Suprapubic skin (tissue), 4 donors: ENCODE measurements at regions not wholly inside any gene's neighbourhood (a gene's known extent, or its start where the extent isn't known, plus 50 kb on each side); places are given as distances from the start of the nearest gene placed in this dataset.

Source experiments
- DNase-seq, 2 donors: peaks; one replicate each; pipeline ENCODE4 v3.0.0-alpha.2; 2019; ENCODE audit warnings: low spot score in 2 of 2
- H3K27ac ChIP-seq: fragments of 200-600 bp; sonication (generic); one replicate; pipeline ENCODE4 v1.5.1; 2019
- H3K27me3 ChIP-seq: fragments of 200-600 bp; sonication (generic); one replicate; pipeline ENCODE4 v1.5.1; 2019
- H3K36me3 ChIP-seq: fragments of 200-600 bp; sonication (generic); one replicate; pipeline ENCODE4 v1.5.1; 2019
- H3K4me1 ChIP-seq: fragments of 200-600 bp; sonication (generic); one replicate; pipeline ENCODE4 v1.5.1; 2019
- H3K4me3 ChIP-seq: fragments of 200-600 bp; sonication (generic); one replicate; pipeline ENCODE4 v1.5.1; 2019; ENCODE audit warnings: mild to moderate bottlenecking
- H3K9me3 ChIP-seq: fragments of 200-600 bp; sonication (generic); one replicate; pipeline ENCODE4 v1.5.1; 2019
- CTCF ChIP-seq, 2 donors: fragments of 200-600 bp in 1 of 2; fragments of 450-650 bp in 1 of 2; sonication (generic) in 1 of 2; IDR thresholded peaks; one replicate each; pipeline ENCODE4 v1.5.1; 2016 to 2019; ENCODE audit warnings: antibody characterized with exemption in 2 of 2, mild to moderate bottlenecking in 1 of 2, moderate library complexity in 1 of 2
- EP300 ChIP-seq: sonication (generic); formaldehyde crosslinking; IDR thresholded peaks from one replicate; pipeline ENCODE4 v1.6.1; 2017; ENCODE audit warnings: antibody characterized with exemption
- POLR2A ChIP-seq, 2 donors: fragments of 450-650 bp; IDR thresholded peaks; one replicate each; pipeline ENCODE4 v1.6.1; 2017; ENCODE audit warnings: antibody characterized with exemption in 2 of 2, mild to moderate bottlenecking in 2 of 2, moderate library complexity in 2 of 2
- POLR2AphosphoS5 ChIP-seq, 3 donors: sonication (generic); formaldehyde crosslinking; IDR thresholded peaks; one replicate each; pipeline ENCODE4 v1.6.1; 2017; ENCODE audit warnings: antibody characterized with exemption in 3 of 3
- WGBS: methylation state at CpG from one replicate; pipeline ENCODE4 v1.1.5; 2018; 5-methylcytosine and 5-hydroxymethylcytosine counted together

GRCh38 chr6:167682125-167682524 lies 144.6 kb upstream of the AFDN start:
- no peak for TF ChIP-seq POLR2A (IDR thresholded peaks at IDR 0.05)
- peaks cover 26% of the 10 kb centered on the region for H3K4me1 ChIP-seq
- no peaks in the 10 kb centered on the region for H3K9me3 ChIP-seq
- no peak overlapping the region for H3K27ac ChIP-seq
- peaks cover 36% of the 10 kb centered on the region for H3K27me3 ChIP-seq
- peak in 1 of 2 donors; percentile 28 for DNase-seq
- 86% methylated on average over 7 of the region's 11 CpGs for WGBS
- H3K36me3 ChIP-seq: no peaks in the 10 kb centered on the region
- H3K4me3 ChIP-seq: no peak overlapping the region

GRCh38 chr6:167682546-167683027 lies 144.1 kb upstream of the AFDN start:
- H3K27me3 ChIP-seq: peaks cover 32% of the 10 kb centered on the region
- no peaks in the 10 kb centered on the region for H3K36me3 ChIP-seq
- TF ChIP-seq CTCF (IDR thresholded peaks at IDR 0.05) (no peak), POLR2A (IDR thresholded peaks at IDR 0.05) (no peak), EP300 (no peak), POLR2AphosphoS5 (IDR thresholded peaks at IDR 0.05) (no peak)
- DNase-seq: no peak
- WGBS: 74% methylated on average over 5 of the region's 5 CpGs
- H3K27ac ChIP-seq: peak overlapping the region; percentile 14
- H3K4me1 ChIP-seq: peaks cover 24% of the 10 kb centered on the region
- H3K9me3 ChIP-seq: no peaks in the 10 kb centered on the region
- H3K4me3 ChIP-seq: no peak overlapping the region

GRCh38 chr6:167683028-167683862 lies 143.5 kb upstream of the AFDN start:
- no peak overlapping the region for H3K4me3 ChIP-seq
- TF ChIP-seq CTCF (IDR thresholded peaks at IDR 0.05) (no peak), EP300 (no peak), POLR2AphosphoS5 (IDR thresholded peaks at IDR 0.05) (no peak), POLR2A (IDR thresholded peaks at IDR 0.05) (no peak)
- H3K4me1 ChIP-seq: peaks cover 18% of the 10 kb centered on the region
- peak in 1 of 2 donors; percentile 52 for DNase-seq
- WGBS: 69% methylated on average over 18 of the region's 19 CpGs
- H3K27ac ChIP-seq: peak overlapping the region; percentile 14
- H3K36me3 ChIP-seq: no peaks in the 10 kb centered on the region
- no peaks in the 10 kb centered on the region for H3K9me3 ChIP-seq
- peaks cover 31% of the 10 kb centered on the region for H3K27me3 ChIP-seq

- Histone ChIP-seq H3K9me3 (no peaks in the 10 kb centered on the region), H3K4me1 (peaks cover 8% of the 10 kb centered on the region), H3K27ac (no peak overlapping the region), H3K36me3 (no peaks in the 10 kb centered on the region), H3K4me3 (no peak overlapping the region), H3K27me3 (peaks cover 23% of the 10 kb centered on the region)
- peak in 1 of 2 donors; percentile 32 for DNase-seq
- 57% methylated on average over 14 of the region's 14 CpGs for WGBS
- TF ChIP-seq CTCF (IDR thresholded peaks at IDR 0.05) (no peak), POLR2AphosphoS5 (IDR thresholded peaks at IDR 0.05) (no peak), POLR2A (IDR thresholded peaks at IDR 0.05) (no peak), EP300 (no peak)
Measured at GRCh38 chr6:167684276-167685104, 142.2 kb upstream of the AFDN start.

- Histone ChIP-seq H3K4me3 (no peak overlapping the region), H3K9me3 (no peaks in the 10 kb centered on the region), H3K36me3 (no peaks in the 10 kb centered on the region), H3K27me3 (peaks cover 18% of the 10 kb centered on the region), H3K4me1 (peaks cover 8% of the 10 kb centered on the region), H3K27ac (no peak overlapping the region)
- WGBS: 65% methylated on average over 9 of the region's 10 CpGs
- TF ChIP-seq CTCF (IDR thresholded peaks at IDR 0.05) (no peak), EP300 (no peak), POLR2A (IDR thresholded peaks at IDR 0.05) (no peak), POLR2AphosphoS5 (IDR thresholded peaks at IDR 0.05) (no peak)
- DNase-seq: no peak
Measured at GRCh38 chr6:167685654-167686053, 141.1 kb upstream of the AFDN start.
